Upper lobe of left lung (tissue), 4 donors: ENCODE measurements at regions not wholly inside any gene's neighbourhood (a gene's known extent, or its start where the extent isn't known, plus 50 kb on each side); places are given as distances from the start of the nearest gene placed in this dataset.

Experiments used
- CTCF ChIP-seq, 6 experiments: fragments of 450-650 bp in 4 of 6; fragments of 200-600 bp in 2 of 6; sonication (generic) in 2 of 6; IDR thresholded peaks; one replicate each; pipeline ENCODE4 v1.5.1; 2016 to 2019; ENCODE audit warnings: antibody characterized with exemption in 6 of 6
- EP300 ChIP-seq, 4 donors: sonication (generic); formaldehyde crosslinking; IDR thresholded peaks; one replicate each; pipeline ENCODE4 v1.5.1; 2017; ENCODE audit warnings: antibody characterized with exemption in 4 of 4, control low read depth in 2 of 4
- POLR2A ChIP-seq, 4 donors: fragments of 450-650 bp; IDR thresholded peaks; one replicate each; pipeline ENCODE4 v1.5.1; 2016 to 2017; ENCODE audit warnings: antibody characterized with exemption in 4 of 4, mild to moderate bottlenecking in 2 of 4
- POLR2AphosphoS5 ChIP-seq, 2 donors: sonication (generic); formaldehyde crosslinking; IDR thresholded peaks; one replicate each; pipeline ENCODE4 v1.5.1; 2017; ENCODE audit warnings: antibody characterized with exemption in 2 of 2

- TF ChIP-seq CTCF (IDR thresholded peaks at IDR 0.05): no peak
- no peak for TF ChIP-seq EP300 (IDR thresholded peaks at IDR 0.05)
- no peak for TF ChIP-seq POLR2AphosphoS5 (IDR thresholded peaks at IDR 0.05)
- TF ChIP-seq POLR2A (IDR thresholded peaks at IDR 0.05): no peak
Observed at GRCh38 chr1:222886878-222887351, 72.1 kb downstream of the DISP1 start.
